HEK293T (cell line): ENCODE measurements at regions not wholly inside any gene's neighbourhood (a gene's known extent, or its start where the extent isn't known, plus 50 kb on each side); places are given as distances from the start of the nearest gene placed in this dataset.

Source experiments
- ARNT ChIP-seq: fragments of 450-650 bp; IDR thresholded peaks from 2 replicates; pipeline ENCODE4 v1.6.1; 2017; ENCODE audit warnings: mild to moderate bottlenecking
- BHLHE40 ChIP-seq: fragments of 450-650 bp; IDR thresholded peaks from 2 replicates; pipeline ENCODE4 v1.6.1; 2016; ENCODE audit warnings: mild to moderate bottlenecking, moderate library complexity, borderline replicate concordance
- CTBP1 ChIP-seq: fragments of 450-650 bp; IDR thresholded peaks from 2 replicates; pipeline ENCODE4 v1.6.1; 2016; ENCODE audit warnings: borderline replicate concordance
- ELF4 ChIP-seq: fragments of 450-650 bp; IDR thresholded peaks from 2 replicates; pipeline ENCODE4 v1.6.1; 2017; ENCODE audit warnings: antibody characterized with exemption
- FOXK2 ChIP-seq: fragments of 450-650 bp; IDR thresholded peaks from 2 replicates; pipeline ENCODE4 v1.6.1; 2016; ENCODE audit warnings: mild to moderate bottlenecking
- FOXM1 ChIP-seq: fragments of 450-650 bp; IDR thresholded peaks from 2 replicates; pipeline ENCODE4 v1.6.1; 2017; ENCODE audit warnings: mild to moderate bottlenecking, borderline replicate concordance
- NFRKB ChIP-seq: fragments of 450-650 bp; IDR thresholded peaks from 2 replicates; pipeline ENCODE4 v1.6.1; 2016; ENCODE audit warnings: mild to moderate bottlenecking, moderate library complexity
- SUZ12 ChIP-seq: fragments of 450-650 bp; IDR thresholded peaks from 2 replicates; pipeline ENCODE4 v1.6.1; 2016; ENCODE audit warnings: mild to moderate bottlenecking
- ZNF384 ChIP-seq: fragments of 450-650 bp; IDR thresholded peaks from 2 replicates; pipeline ENCODE4 v1.6.1; 2016

GRCh38 chr5:17727098-17727497, 92.8 kb downstream of the TAF11L14 start:
- no peak for TF ChIP-seq BHLHE40
- TF ChIP-seq FOXM1 = no peak
- no peak for TF ChIP-seq FOXK2
- TF ChIP-seq CTBP1 = no peak
- no peak for TF ChIP-seq ZNF384
- no peak for TF ChIP-seq ARNT
- TF ChIP-seq ELF4 = no peak
- no peak for TF ChIP-seq SUZ12
- TF ChIP-seq NFRKB = no peak
